Keratinocyte (primary cell): ENCODE measurements at regions not wholly inside any gene's neighbourhood (a gene's known extent, or its start where the extent isn't known, plus 50 kb on each side); places are given as distances from the start of the nearest gene placed in this dataset.

Experiments
- EZH2 ChIP-seq: IDR thresholded peaks from one replicate; pipeline ENCODE4 v1.6.1; 2012; ENCODE audit warnings: inconsistent platforms, mild to moderate bottlenecking, low read length, moderate library complexity
- TF ChIP-seq, protein P1 (sequence below), 3 experiments: IDR thresholded peaks in 1 of 3; conservative IDR thresholded peaks in 1 of 3; optimal IDR thresholded peaks in 1 of 3; 2 replicates in 2 of 3; 3 replicates in 1 of 3; pipeline versions ENCODE3 to v1.5.1; 2011; ENCODE audit warnings: low read length in 3 of 3, mild to moderate bottlenecking in 3 of 3, moderate library complexity in 2 of 3, control low read depth in 1 of 3, inconsistent platforms in 1 of 3; ENCODE audit not compliant: insufficient read depth in 2 of 3; ENCODE audit errors: extremely low read depth in 1 of 3

DNA sequence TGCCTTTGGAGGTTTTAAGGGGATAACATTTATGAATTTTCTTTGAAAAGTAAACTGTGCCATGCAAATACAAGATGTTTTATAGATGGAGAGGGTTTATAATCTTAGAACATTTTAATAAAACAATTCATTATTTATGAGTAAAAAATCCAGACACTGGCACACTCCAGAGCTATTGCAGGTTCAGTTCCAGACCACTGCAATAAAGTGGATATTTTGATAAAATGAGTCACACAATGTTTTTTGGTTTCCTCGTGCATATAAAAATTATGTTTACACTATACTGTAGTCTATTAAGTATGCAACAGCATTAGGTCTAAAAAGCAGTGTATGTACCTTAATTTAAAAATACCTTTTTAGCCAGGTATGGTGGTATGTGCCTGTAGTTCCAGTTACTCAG, 146.2 kb upstream of the ZBED5 start:
- TF ChIP-seq, protein P1, sequence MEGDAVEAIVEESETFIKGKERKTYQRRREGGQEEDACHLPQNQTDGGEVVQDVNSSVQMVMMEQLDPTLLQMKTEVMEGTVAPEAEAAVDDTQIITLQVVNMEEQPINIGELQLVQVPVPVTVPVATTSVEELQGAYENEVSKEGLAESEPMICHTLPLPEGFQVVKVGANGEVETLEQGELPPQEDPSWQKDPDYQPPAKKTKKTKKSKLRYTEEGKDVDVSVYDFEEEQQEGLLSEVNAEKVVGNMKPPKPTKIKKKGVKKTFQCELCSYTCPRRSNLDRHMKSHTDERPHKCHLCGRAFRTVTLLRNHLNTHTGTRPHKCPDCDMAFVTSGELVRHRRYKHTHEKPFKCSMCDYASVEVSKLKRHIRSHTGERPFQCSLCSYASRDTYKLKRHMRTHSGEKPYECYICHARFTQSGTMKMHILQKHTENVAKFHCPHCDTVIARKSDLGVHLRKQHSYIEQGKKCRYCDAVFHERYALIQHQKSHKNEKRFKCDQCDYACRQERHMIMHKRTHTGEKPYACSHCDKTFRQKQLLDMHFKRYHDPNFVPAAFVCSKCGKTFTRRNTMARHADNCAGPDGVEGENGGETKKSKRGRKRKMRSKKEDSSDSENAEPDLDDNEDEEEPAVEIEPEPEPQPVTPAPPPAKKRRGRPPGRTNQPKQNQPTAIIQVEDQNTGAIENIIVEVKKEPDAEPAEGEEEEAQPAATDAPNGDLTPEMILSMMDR (optimal IDR thresholded peaks at IDR 0.05 in 1 of 3, IDR thresholded peaks at IDR 0.05 in 1 of 3, conservative IDR thresholded peaks at IDR 0.05 in 1 of 3; ENCODE audit: extremely low read depth in 1 of 3, insufficient read depth in 2 of 3, low read length in 3 of 3), result no peak
- no peak for TF ChIP-seq EZH2
